Esophagus mucosa (tissue), 1 donor: ENCODE measurements at regions not wholly inside any gene's neighbourhood (a gene's known extent, or its start where the extent isn't known, plus 50 kb on each side); places are given as distances from the start of the nearest gene placed in this dataset.
"Not testable (repeated sequence)": the region's sequence is repeated elsewhere in the genome, so short reads cannot be mapped to it uniquely, and the experiment has no call there.

ENCODE experiments used
- ATAC-seq: fragments of 200-7000 bp; cut with Tn5 transposase; one replicate; pipeline ENCODE4 v1.9.1; 2020
- donor health status: DM: yes; HTN: yes; CAD: no.

GRCh38 chr5:84477485-84477884 lies 92.8 kb upstream of the EDIL3 start:
- no peak for ATAC-seq

DNA sequence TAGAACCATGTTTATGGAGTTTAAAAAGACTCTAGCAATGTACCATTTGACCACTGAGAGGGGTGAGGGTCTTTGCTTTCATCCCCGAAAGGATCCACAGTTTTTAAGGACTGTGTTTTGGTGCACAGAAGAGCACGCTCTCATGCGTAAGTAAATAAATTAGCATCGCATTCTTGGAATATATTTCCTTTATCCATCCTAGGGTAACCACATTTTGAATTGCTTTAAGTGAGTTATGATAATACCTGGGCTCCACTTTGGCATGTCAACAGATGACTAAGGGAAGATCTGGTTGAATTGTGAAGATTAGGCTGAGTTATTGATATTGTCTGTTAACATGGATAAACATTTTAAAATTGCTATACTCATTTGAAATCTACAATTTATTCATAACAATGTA lies 89.4 kb upstream of the EDIL3 start:
- ATAC-seq: no peak

DNA sequence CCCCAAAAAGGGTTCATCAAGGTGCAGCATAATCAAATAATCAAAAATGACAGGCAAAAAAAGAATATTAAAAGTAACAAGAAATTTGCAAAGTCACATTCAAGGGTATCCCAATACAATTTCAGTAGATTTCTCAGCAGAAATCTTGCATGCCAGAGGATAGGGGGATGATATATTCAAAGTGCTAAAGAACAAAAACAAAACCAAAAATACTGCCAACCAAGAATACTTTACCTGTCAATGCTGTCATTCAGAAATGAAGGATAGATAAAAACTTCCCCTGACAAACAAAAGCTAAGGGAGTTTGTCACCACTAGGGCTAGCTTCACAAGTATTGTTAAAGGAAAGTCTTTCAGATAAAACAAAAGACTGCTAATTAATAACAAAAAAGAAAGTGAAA lies 68.7 kb upstream of the EDIL3 start:
- no peak for ATAC-seq

DNA sequence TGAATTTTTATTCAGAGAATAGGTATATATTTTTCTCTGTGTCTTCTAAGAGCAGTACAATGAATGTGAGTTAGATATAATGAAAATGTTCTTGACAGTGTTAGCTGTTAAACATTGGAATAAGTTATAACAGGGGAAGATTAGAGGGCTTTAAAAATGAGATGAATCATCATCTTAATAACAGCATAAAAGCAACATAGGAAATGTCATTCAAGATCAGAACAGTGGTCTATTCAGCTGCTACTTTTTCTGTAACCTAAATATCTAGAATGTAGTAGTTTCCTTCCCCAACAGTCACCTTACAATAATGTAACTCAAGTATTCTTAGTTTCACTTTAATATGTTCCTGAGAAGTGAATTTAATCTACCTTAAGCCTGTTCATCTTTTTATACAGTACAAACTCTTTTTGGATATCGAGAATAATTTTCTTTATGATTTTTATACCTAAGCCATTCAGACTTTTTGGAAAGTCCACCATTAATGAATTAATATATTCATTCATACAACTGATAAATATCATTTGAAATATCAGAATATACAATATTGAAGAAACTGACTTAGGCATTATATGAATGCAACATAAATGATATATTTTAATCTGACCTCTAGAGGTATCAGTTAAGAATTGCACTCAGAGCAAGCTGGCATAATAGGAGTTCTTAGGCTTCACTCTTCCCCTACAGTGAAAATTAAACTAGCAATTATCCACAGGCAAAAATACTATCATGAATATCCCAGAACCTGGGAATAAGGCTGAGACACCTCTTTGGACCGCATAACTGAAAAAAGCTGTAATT lies 66.1 kb upstream of the EDIL3 start:
- no peak for ATAC-seq

GRCh38 chr5:84445049-84445685 lies 60.5 kb upstream of the EDIL3 start:
- peak; percentile 78 for ATAC-seq

GRCh38 chr5:84438456-84438855 lies 53.8 kb upstream of the EDIL3 start:
- ATAC-seq: no peak

GRCh38 chr5:84437673-84438315 lies 53.1 kb upstream of the EDIL3 start:
- peak; percentile 52 for ATAC-seq

- ATAC-seq: peak; percentile 58
Measured at GRCh38 chr5:84436866-84437265, 52.2 kb upstream of the EDIL3 start.

- not testable (repeated sequence) for ATAC-seq
Measured at GRCh38 chr5:84435861-84436346, 51.2 kb upstream of the EDIL3 start.
